Left ventricle myocardium superior (tissue), 1 donor: ENCODE measurements at regions not wholly inside any gene's neighbourhood (a gene's known extent, or its start where the extent isn't known, plus 50 kb on each side); places are given as distances from the start of the nearest gene placed in this dataset.
"Not testable (repeated sequence)": the region's sequence is repeated elsewhere in the genome, so short reads cannot be mapped to it uniquely, and the experiment has no call there.

Experiments
- ATAC-seq: fragments of 200-7000 bp; cut with Tn5 transposase; one replicate; pipeline ENCODE4 v1.9.1; 2020; ENCODE audit warnings: mild to moderate bottlenecking, moderate library complexity
- DNase-seq: peaks from one replicate; pipeline ENCODE4 v3.0.0-alpha.2; 2020
- intact Hi-C: fragments of 100-400 bp; cut with micrococcal nuclease; formaldehyde crosslinking; loops from one replicate; pipeline ENCODE4 v1.11.0; 2022
- donor health status: DM: no; HTN: yes; CAD: no; lungs with severe emphysema.

- intact Hi-C loops: no loop called here
- DNase-seq (no peak), ATAC-seq (no peak)
Measured at GRCh38 chr6:112488238-112488637, 141.1 kb downstream of the RFPL4B start.

DNA sequence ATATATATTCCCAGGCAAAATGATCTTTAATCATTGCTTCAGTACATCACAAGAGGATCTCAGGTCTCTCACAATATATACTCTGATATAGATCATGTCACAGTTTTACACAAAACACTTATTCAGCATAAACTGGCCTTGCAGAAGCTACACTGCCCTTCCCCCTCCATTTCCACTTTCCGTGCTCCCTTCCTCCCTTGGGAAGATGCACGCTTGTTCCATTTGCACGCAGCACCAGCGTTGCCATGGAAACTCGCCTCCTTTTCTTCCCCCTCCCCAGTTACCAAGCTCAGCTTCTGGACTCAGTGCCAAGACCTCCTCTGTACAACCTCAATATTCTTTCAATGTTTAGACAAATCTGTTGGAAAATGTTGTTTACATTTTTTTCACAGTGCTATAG, 154.6 kb downstream of the RFPL4B start:
- ATAC-seq (no peak), DNase-seq (peak; percentile 28)
- intact Hi-C loops: no loop called here

DNA sequence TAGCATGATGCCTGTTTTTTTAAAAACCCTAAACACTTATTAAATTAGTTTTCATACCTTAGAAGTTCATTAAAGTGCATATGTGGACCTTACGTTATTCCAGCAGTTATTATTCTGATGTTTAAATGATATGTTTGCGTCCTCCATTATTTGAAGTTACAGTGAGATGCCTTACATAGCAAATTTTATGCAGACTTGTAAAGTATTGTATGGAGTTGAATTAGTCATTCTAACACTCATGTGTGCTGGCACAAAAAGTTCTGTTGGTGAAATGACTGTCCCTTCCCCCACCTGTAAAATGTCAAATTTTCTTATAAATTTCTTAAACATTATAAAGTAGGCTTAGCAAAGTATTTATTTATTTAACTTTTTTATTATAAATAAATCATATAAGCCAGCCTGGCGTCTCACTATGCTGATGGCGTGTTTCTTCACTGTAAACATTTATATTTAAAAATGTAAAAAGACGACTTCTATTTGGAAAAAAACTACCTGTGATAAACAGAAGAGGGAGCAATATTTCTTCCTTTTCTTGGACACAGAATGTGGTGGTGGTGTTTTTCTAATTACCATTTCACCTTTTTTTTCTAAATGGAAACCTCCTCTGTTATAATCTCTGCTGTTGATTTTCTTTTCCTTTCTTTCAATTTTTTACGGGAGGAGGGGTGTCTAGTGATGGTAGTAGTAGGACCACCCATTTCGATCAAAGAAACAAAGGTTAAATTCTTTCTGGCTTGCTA, 155.4 kb downstream of the RFPL4B start:
- DNase-seq (no peak), ATAC-seq (no peak)
- intact Hi-C loops: no loop called here

DNA sequence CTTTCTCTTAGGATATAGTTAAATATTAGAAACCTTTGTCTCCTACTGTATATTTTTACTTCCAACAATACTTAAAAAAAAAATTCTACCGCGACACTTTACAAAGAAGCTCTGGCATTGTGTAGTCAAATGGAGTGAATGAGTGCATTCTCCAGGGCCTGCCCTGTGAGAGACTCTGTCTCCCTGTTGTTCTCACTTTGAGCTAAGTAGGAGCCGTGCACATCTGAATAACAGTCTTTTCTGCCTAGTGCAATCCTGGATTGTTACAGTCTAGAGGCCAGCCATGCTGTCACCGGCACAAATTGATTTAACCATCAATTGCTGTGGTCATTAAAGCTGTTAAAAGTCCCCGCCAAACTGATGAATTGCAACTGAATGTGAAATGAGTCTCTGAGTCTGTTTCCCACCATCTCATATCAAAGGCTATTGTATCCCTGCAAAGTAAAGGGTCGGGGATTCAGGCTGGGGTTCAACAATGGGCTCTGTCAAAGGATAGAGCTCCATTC, 156.0 kb downstream of the RFPL4B start:
- DNase-seq: no peak
- ATAC-seq: no peak
- intact Hi-C loops: no loop called here

GRCh38 chr6:112504621-112505020, 157.5 kb downstream of the RFPL4B start:
- intact Hi-C loops: no loop called here
- DNase-seq (no peak), ATAC-seq (no peak)

GRCh38 chr6:112511441-112511840, 164.3 kb downstream of the RFPL4B start:
- intact Hi-C loops: no loop called here
- no peak for DNase-seq
- no peak for ATAC-seq

DNA sequence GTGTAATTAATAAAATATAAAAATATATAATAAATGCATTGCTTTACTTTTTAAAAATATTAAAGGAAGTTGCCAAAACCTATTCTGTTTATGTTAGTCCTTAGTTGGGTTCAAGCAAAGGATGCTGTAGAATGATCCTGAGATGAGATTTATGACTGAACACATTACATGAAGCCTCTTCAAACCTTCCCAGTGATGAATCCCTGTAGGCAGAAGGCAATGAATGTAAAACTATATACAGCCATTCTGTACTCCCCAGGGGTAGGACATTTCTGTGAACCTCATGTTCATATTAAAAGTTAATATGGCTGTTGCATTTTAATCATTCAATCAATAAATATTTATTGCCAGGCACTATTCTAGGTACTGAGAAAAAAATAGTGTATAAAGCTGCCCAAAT, 166.0 kb downstream of the RFPL4B start:
- ATAC-seq: no peak
- DNase-seq: no peak
- intact Hi-C loops: no loop called here

- no peak for ATAC-seq
- intact Hi-C loops: no loop called here
- DNase-seq: no peak
Measured at GRCh38 chr6:112522587-112522986, 175.5 kb downstream of the RFPL4B start.

GRCh38 chr6:112524071-112524470, 176.9 kb downstream of the RFPL4B start:
- intact Hi-C loops: no loop called here
- ATAC-seq (no peak), DNase-seq (no peak)

DNA sequence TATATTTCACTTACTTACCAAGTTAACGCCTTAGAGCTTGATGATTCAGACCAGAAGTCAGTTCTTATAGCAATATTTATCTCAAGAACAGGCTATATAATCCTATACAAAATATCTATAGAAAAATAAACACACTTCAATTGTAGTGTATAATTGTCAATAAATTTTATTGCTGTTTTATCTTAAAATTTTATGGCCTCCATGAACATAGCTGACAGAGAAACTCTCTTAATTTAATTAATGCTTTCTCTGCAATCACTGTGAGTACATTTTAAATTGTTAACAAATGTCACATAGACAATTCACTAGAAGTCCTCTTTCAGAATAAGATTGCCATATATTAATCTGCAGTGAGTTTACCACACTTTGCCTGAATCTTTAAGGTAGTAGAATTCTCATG, 178.6 kb downstream of the RFPL4B start:
- intact Hi-C loops: no loop called here
- DNase-seq: no peak
- no peak for ATAC-seq

GRCh38 chr6:112526594-112526993, 179.5 kb downstream of the RFPL4B start:
- intact Hi-C loops: no loop called here
- no peak for DNase-seq

DNA sequence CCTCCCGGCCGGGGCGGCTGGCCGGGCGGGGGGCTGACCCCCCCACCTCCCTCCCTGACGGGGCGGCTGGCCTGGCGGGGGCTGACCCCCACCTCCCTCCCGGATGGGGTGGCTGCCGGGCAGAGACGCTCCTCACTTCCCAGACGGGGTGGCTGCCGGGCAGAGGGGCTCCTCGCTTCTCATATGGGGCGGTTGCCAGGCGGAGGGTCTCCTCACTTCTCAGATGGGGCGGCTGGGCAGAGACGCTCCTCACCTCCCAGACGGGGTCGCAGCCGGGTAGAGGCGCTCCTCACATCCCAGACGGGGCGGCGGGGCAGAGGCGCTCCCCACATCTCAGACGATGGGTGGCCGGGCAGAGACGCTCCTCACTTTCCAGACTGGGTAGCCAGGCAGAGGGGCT, 181.2 kb downstream of the RFPL4B start:
- intact Hi-C loops, ATAC-seq, DNase-seq: not testable (repeated sequence)

More at GRCh38 chr6:112526594-112526993, 179.5 kb downstream of the RFPL4B start:
- ATAC-seq: no peak

- ATAC-seq (no peak), DNase-seq (no peak)
- intact Hi-C loops: no loop called here
Measured at GRCh38 chr6:112535816-112536215, 188.7 kb downstream of the RFPL4B start.

DNA sequence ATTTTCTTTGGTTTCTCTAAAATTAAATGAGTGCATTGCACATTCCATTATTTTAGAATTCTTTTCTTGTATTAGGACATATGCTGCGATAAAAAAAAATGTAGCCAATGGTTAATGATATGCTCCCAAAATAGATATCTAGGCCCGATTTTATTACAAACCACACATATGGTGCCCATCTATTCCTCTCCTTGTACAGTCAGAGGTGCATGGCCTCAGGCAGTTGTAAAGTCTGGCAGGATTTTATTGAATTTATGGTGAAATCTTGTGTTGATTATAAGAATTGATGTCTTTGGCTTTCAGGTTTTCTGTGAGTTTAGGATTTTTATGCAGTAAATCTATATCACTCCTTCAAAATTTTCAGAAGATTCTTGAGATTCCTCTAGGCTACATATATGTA, 192.2 kb downstream of the RFPL4B start:
- no peak for ATAC-seq
- no peak for DNase-seq
- intact Hi-C loops: no loop called here

- DNase-seq, intact Hi-C loops, ATAC-seq: not testable (repeated sequence)
Measured at GRCh38 chr6:112541847-112542246, 194.7 kb downstream of the RFPL4B start.

DNA sequence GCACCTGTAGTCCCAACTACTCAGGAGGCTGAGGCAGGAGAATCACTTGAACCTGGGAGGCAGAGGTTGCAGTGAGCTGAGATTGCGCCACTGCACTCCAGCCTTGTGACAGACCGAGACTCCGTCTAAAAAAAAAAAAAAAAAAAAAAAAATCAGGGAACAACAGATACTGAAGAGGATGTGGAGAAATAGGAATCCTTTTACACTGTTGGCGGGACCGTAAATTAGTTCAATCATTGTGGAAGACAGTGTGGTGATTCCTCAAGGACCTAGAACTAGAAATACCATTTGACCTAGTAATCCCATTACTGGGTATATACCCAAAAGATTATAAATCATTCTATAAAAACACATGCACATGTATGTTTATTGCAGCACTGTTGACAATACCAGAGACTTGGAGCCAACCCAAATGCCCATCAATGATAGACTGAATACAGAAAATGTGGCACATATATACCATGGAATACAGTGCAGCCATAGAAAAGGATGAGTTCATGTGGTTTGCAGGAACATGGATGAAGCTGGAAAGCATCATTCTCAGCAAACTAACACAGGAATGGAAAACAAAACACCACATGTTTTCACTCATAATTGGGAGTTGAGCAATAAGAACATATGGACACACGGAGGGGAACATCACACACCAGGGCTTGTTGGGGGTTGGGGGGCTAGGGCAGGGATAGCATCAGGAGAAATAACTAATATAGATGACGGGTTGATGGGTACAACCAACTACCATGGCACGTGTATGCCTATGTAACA, 200.4 kb downstream of the RFPL4B start:
- DNase-seq, intact Hi-C loops, ATAC-seq: not testable (repeated sequence)

DNA sequence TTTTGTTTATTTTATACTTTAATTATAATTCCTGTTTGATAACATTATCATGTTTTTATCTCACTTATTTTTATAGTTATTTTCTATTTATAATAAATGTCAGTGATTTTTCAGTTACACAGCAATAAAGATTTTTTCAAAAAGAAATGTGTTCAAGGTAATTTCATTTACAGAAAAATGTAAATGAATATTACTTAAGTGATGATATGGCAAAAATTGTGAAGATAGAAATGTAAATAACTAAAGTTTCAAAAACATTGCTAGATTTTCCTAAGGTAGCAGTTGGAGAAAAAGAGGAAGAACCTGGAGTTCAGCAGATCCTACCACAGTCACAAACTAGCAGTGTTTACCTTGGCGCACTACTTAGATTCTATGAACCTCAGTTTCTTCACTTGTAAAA, 202.6 kb downstream of the RFPL4B start:
- intact Hi-C loops: no loop called here
- ATAC-seq (no peak), DNase-seq (no peak)

DNA sequence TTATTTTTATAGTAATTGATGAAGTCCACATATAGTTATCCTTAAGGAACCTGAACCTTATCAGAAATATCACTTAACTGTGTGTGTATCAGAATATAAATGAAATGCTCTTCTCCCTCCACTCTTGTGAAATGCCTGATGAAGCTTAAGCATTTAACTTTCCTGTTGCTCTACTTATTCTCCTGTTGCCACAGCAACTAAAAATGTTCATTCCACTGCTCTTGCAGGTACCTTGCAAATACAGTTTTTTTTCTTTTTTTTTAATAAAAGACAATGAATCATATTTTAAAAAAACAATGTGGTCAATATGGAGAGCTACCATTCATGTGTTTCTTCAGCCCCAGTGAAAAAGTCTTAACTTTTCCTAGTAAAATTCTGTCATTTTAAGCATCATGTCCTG, 210.3 kb downstream of the RFPL4B start:
- ATAC-seq: no peak
- DNase-seq: no peak
- intact Hi-C loops: no loop called here

DNA sequence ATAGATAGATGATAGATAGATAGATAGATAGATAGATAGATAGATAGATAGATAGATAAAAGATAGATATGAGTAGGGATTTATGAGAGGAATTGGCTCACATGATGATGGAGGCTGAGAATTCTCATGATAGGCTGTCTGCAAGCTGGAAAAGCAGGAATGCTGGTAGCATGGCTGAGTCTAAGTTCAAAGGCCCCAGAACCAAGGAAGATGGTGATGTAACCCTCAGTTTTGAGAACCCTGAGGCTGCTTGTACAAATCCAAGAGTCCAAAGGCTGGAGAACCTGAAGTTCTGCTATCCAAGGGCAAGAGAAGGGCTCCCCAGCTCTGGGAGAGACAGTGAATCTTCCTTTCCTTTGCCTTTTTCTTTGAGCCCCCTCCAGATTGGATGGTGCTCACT, 210.8 kb downstream of the RFPL4B start:
- DNase-seq (no peak), ATAC-seq (no peak)
- intact Hi-C loops: no loop called here

DNA sequence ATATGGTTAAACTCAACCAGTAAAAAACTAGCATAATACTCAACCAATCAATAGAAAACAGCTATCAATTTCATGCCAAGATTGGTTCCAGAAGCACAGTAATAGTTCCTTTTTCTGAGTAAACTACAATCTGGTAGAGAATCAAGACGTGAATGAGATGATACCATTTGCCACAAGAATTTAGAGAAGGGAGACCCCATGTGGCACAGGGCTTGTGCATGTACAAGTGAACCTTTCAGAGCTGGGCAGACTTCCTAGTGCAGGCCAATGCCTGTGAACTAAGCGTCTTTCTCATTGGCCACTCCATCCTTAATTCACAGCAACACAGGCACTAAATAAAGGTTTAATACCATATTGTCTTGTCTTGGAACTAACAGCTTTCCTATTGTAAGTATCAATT, 213.5 kb downstream of the RFPL4B start:
- ATAC-seq: no peak
- DNase-seq: no peak
- intact Hi-C loops: no loop called here
